Stimulated activated CD4-positive, alpha-beta T cell treated with anti-CD3 and anti-CD28 coated beads, Interleukin-1b, Interleukin-23, amount 100 ng/mL, for 4 hours (primary cell): ENCODE measurements at regions not wholly inside any gene's neighbourhood (a gene's known extent, or its start where the extent isn't known, plus 50 kb on each side); places are given as distances from the start of the nearest gene placed in this dataset.

Experiments
- DNase-seq, 2 donors: peaks; one replicate each; pipeline ENCODE4 v3.0.0-alpha.2; 2020; ENCODE audit warnings: low read depth in 2 of 2

DNA sequence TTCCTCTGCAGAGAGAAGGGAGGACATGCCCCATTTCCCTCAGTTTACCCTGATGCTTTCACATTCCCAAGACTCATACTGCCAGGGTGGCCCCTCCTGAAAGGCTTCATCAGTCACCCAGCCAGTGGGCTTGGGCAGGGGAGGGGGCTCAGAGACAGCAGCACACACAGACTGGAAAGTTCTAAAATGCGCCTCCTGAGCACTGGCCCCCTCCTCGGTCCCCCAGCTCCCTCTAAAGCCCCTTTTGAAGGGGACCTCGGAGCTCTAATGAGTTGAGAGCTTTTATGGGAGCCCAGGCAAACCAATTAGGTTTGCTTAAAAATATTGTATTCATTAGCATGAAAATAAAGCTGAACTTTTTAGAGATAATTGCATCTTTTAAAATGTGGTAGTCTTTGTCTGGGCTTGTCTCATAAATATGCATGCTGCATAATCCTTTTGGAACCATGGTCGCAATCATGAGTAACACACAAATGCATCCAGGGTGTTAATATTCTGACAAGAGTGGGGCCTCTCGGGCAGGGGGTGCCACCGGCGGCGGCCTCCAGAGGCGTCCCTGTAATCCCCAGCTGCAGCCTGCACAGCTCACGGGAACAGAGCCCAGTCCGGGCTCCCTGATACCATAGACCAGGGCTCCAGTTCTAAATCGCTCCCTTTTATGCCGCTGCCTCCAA, 78.5 kb downstream of the RPLP1 start:
- DNase-seq = no peak

DNA sequence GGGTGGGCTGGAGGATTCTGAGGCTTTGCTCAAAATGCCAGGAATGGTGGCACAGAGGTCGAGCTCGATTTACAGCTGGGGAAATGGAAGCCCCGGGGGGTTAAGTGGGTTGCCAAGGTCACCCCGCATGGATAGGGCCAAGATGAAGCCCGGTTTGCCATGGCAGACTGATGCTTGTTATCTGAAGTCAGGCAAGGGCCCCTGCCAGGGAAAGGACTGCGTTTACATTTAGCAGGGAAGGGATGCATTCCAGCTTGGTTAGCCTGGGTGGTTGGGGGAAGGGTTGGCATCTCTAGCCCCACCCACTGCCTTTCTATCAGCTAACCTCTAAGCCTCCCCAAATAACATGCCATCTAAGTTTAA, 79.0 kb downstream of the RPLP1 start:
- no peak for DNase-seq

GRCh38 chr15:69532066-69532465, 79.4 kb downstream of the RPLP1 start:
- DNase-seq = no peak

DNA sequence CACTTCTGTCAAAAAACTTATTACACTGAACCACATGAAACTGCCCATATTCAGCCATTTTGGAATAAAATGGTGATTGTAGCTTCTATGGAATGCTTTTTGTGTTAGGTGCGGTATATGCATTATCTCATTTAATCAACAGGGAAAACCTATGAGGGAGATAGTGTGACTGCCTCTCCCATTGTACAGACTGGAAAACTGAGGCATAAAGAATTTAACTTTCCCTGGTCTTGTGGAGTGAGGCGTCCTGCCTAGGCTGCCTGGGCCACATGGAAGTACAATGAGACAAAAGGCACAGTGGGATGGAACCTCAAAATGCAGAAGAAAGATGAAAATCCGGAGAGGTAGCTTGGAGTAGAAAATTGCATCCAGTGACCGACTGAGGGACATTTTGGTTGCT, 80.2 kb downstream of the RPLP1 start:
- DNase-seq = no peak

- DNase-seq = no peak
Measured at GRCh38 chr15:69533522-69533921, 80.9 kb downstream of the RPLP1 start.

DNA sequence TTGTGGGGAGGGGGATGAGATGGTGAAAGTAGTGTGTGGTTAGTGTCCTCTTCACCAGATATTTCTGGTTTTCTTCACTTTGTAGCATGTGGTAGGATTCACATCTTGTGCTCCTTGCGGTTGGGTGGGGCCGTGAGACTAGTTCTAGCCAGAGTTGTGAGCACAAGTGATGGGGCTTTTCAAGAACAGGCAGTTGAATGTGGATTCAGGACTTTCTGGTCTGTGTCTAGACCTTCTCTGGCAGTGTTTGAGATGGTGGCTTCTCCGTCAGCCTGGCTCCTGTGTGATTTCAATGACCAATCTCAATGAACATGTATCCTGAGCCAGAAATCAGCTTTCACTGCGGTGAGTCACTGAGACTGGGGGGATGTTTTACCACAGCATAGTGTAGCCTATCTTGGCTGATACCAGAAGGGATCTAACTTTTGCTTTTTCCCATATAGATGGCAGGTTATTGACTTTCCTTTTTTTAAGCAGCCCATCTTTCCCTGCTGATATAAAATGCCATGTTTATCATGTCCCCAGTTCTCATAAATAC, 82.6 kb downstream of the RPLP1 start:
- no peak for DNase-seq

- DNase-seq = no peak
Measured at GRCh38 chr15:69535998-69536397, 83.4 kb downstream of the RPLP1 start.

DNA sequence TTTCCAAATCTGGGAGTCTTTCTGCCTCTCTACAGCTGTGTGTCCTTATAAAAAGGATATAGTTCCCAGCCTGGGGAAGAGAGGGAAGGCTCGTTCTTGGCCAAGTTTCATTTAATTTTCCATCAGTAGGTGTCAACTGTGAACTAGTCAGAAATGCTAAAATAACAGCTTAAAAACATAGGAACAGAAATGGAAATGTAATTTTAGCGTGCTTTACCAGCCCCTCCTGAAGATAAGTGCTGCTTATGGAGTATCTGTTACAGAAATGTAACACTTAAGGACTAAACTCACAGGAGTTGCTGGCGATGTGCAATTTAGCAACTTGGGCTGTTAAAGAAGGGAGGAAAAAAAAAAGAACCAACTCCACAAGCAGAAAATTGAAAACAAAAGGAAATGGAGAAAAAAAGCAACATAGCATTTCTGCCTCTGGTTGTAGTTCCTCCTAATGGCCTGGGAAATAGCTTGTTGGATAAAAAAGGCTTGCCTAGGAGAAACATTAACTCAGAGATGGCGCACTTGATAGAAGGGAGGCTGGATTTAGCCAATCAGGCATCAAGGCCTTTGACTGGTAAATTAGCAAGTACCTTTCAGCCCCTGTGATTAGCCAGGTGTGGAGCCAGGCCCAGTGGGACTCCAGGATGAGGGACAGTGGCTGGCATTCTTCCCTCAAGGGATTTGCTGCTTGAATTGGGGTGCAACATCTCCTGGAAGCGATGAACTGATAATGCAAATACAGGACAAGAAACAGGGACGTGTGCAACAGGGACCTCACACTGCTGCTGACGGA, 84.3 kb downstream of the RPLP1 start:
- no peak for DNase-seq

DNA sequence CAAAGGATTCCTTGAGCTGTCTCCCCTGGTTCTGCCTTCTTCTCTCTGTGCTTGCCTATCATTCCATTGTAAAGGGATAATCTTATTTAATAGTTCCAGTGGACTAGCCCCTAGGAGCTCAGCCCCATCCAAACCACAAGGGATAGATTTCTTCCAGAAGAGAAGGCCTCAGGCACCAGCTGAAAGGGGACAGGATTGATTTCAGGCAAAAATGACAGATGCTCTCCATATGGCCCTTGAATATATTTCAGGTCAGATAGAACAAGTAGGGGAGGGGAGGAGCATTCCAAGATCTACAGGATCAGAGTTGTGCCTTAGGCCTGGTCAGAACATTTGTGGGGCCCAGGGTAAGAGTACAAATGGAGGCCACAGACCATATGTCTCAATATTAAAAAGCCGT, 85.3 kb downstream of the RPLP1 start:
- DNase-seq = no peak

DNA sequence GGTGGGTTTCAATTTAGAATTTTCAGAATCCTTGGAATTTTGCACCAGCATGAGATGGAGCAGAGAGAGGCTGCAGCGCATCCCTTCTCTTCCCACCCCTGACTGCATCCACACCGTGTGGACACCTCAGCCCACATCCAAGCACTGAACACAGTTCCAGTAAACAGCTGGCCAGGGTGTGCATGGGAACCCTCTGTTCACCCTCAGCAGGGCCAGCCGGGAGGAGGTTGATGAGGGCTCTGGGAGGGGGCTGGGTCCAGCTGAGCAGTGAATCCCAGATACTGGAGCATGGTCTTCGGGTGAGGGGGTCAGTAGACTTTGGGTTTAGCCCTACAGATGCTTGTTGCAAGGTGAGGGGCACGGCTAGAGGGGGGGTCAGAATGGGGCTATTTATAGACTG, 85.8 kb downstream of the RPLP1 start:
- no peak for DNase-seq

GRCh38 chr15:69539345-69539744, 86.7 kb downstream of the RPLP1 start:
- no peak for DNase-seq

DNA sequence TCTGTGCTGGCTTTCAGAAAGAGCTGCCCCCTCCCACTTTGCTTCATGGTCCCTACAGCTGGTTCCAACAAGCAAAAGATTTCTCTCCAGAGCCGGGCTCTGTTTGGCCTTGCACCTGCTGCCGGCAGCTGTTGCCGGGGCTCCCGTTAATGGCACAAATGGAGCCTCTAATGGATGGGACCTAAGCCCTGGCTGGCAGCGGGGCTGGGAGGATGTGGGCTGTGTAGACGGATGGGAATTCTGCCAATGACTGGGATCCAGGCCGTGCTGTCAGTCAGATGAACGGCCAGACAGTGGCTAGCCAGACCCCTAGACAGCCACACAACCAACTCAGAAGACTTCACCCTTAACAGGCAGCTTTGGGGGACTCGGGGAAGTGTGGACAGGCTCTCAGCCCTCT, 88.0 kb downstream of the RPLP1 start:
- no peak for DNase-seq

- no peak for DNase-seq
Measured at GRCh38 chr15:69542028-69542427, 89.4 kb downstream of the RPLP1 start.

DNA sequence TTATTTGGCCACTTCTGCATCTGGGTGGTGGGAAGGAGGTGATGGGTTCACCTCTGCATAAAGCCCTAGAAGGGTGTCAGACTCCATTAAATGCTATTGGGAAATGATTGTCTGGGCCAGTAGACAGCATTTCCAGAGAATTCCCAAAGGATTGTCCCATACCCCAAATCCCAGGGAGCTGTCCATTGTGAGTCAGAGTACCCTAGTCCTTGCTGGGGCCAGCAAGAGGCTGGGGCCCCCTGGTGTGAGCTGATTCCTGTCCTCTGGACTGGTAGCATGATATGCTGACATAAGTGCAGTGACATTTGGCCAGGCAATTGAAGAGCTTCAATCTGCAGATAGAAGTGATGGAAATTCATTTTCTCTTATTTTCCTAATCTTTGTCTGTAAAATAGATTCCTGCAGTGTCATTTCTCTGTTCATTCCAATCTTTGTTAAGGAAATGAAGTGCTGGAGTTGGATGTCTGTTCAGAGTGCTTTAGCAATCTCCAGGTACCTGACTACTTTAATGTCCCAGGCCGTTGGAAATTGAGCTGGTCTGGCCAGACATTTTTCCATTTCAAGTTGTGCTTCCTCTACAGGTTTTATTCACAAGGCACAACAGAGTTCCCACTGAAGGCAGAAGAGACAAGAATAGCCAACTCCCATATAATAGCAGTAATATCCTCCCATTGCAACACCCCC, 91.2 kb downstream of the RPLP1 start:
- no peak for DNase-seq

DNA sequence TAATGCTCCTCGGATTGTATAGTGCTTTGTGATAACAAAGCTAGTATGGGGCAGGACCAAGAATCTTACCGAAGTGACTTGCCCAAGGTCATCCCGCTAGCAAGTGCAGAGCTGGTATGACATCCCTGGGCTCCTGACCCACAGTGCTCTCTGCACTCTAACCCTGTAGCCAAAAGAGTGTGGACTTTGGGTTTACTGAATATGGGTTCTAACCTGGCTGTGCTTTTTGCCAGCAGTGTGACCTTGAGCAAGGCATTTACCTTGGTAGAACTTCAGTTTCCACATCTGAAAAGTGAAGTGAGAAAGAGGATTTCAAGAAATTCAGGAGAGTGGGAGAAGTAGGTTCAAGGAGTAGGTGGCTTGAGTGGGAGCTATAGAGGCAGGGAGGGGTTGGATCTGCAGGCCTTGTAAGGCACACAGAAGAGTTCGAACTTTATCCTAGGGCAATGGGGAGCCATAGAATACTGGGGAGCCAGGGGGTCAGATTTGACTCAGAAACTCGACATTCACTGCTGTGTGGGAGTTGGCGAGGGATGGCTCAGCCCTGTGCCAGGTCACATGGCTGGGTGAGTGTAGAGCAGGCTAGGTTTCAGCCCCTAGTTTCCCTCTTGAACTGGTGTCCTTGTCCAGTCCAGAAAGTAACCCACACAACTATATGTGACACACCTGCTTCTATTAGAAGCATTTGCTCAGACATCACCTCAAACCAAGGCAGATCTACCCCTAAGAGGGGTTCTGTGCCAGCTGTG, 91.9 kb downstream of the RPLP1 start:
- no peak for DNase-seq

DNA sequence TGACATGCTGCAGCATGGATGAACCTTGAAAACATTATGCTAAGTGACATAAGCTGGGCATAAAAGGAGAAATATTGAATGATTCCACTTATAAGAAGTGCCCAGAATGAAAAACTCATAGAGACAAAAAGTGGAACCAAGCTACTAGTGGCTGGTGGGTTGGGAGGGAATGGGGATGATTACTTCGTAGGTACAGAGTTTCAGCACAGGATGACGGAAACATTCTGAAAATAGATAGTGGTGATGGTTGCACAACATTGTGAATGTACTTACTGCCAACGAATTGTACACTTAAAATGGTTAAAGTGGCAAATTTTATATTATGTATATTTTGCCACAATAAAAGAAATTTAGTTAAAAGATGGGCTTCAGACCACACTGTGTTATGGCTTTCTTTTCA, 93.6 kb downstream of the RPLP1 start:
- no peak for DNase-seq

GRCh38 chr15:69548395-69549180, 96.0 kb downstream of the RPLP1 start:
- no peak for DNase-seq

DNA sequence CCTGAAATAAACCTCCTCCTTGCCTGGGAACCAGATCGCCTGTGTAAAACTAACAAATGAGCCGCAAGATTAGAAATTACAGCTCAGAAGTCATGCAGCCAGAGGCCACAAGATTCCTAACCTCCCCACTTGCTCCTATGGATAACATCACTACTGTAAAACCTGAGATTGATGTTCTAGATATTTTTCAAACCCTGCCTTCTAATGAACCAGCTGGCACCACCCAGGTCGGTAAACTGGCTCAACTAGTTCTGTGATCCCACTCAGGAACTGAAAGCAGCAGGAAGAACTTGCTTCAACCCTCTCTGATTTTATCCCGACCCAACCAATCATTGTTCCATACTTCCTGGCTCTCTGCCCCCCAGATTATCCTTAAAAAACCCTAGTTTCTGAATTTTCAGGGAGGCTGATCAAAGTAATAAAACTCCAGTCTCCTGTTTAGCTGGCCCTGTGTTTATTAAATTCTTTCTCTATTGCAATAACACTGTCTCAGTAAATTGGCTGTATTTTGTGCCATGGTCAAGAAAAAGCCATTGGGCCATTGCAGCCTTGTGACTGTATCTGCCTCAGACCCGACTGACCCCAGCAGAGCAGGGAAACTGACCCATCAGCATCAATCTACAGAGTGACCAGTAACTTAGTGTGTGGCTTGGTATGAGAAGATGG, 98.9 kb downstream of the RPLP1 start:
- no peak for DNase-seq

DNA sequence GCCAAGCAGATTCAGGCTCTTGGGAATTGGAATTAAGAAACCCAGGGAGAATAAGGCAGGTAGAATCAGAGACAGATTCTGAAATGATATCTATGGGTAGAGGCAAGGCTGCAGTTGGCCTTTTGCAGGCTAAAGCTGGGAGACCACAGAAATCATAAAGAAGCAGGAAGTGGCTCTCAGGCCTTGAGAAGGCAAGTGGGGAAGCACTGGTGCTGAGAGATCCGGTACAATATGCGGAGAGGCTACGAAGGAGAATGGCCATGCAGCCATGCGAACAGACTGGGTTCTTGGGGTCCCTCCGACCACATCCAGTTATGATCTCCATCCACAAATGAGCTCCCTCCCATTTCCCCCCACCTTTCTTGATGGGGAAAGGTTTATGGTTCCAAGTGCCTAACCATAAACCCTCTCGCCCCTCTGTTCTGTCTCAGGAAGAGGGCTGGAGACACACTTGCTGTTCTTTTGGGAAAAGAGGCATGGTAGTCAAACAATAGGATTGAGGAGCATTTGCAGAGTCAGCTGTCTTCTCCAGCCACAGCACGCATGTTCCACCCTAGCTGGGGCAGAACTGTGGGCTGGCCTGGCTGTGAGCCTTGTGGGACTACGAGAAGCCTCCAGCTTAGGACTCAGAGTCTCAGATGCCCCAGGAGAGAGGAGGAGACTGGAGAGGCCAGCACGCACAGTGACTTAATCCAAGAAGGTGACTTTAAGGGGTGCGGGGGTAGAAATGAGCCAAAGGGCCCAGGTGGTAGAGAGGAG, 99.6 kb downstream of the RPLP1 start:
- DNase-seq = no peak

- no peak for DNase-seq
Measured at GRCh38 chr15:69553686-69554085, 101.1 kb downstream of the RPLP1 start.
